Subcutaneous abdominal adipose tissue (tissue), 5 donors: ENCODE measurements at regions not wholly inside any gene's neighbourhood (a gene's known extent, or its start where the extent isn't known, plus 50 kb on each side); places are given as distances from the start of the nearest gene placed in this dataset.
"Not testable (repeated sequence)": the region's sequence is repeated elsewhere in the genome, so short reads cannot be mapped to it uniquely, and the experiment has no call there.

Source experiments
- H3K27ac ChIP-seq: one replicate; pipeline ENCODE4 v1.7.0; 2013; ENCODE audit warnings: low read depth, mild to moderate bottlenecking, inconsistent platforms, low read length, moderate library complexity
- H3K27me3 ChIP-seq, 5 donors: one replicate each; pipeline ENCODE4 v1.7.0; 2013; ENCODE audit warnings: low read length in 5 of 5, inconsistent platforms in 1 of 5; ENCODE audit not compliant: control insufficient read depth in 5 of 5, insufficient read depth in 4 of 5
- H3K36me3 ChIP-seq, 5 donors: one replicate each; pipeline ENCODE4 v1.7.0; 2013; ENCODE audit warnings: low read length in 5 of 5; ENCODE audit not compliant: control insufficient read depth in 5 of 5, insufficient read depth in 5 of 5
- H3K4me1 ChIP-seq, 5 donors: one replicate each; pipeline ENCODE4 v1.7.0; 2013; ENCODE audit warnings: low read length in 5 of 5, mild to moderate bottlenecking in 3 of 5, moderate library complexity in 1 of 5; ENCODE audit not compliant: control insufficient read depth in 5 of 5, insufficient read depth in 5 of 5
- H3K4me3 ChIP-seq, 5 donors: one replicate each; pipeline ENCODE4 v1.7.0; 2013; ENCODE audit warnings: low read length in 5 of 5, low read depth in 1 of 5
- H3K9ac ChIP-seq, 5 donors: one replicate each; pipeline ENCODE4 v1.7.0; 2013; ENCODE audit warnings: low read length in 5 of 5, mild to moderate bottlenecking in 4 of 5, moderate library complexity in 3 of 5
- H3K9me3 ChIP-seq, 5 donors: one replicate each; pipeline ENCODE4 v1.7.0; 2013; ENCODE audit warnings: low read length in 5 of 5; ENCODE audit not compliant: control insufficient read depth in 5 of 5
- donor health status: healthy.
- donor health status: healthy.
- donor health status: healthy.
- donor health status: healthy.
- donor health status: healthy.

GRCh38 chr16:60241671-60242070 is 1507.6 kb upstream of the GOT2 start:
- Histone ChIP-seq H3K36me3 (no peaks in the 10 kb centered on the region), H3K4me1 (no peaks in the 10 kb centered on the region), H3K4me3 (no peak overlapping the region), H3K9me3 (no peaks in the 10 kb centered on the region), H3K27me3 (no peaks in the 10 kb centered on the region), H3K9ac (no peak overlapping the region), H3K27ac (no peak overlapping the region)

- no peak overlapping the region for H3K4me3 ChIP-seq
- peaks cover 0 to 6% (median 0%) of the 10 kb centered on the region in 5 donors for H3K9me3 ChIP-seq
- no peaks in the 10 kb centered on the region for H3K4me1 ChIP-seq
- no peaks in the 10 kb centered on the region for H3K27me3 ChIP-seq
- no peaks in the 10 kb centered on the region for H3K36me3 ChIP-seq
- no peak overlapping the region for H3K9ac ChIP-seq
- H3K27ac ChIP-seq: no peak overlapping the region
Measured at GRCh38 chr16:60230666-60231065, 1496.5 kb upstream of the GOT2 start.

- Histone ChIP-seq H3K27ac (no peak overlapping the region), H3K4me1 (no peaks in the 10 kb centered on the region), H3K36me3 (no peaks in the 10 kb centered on the region), H3K4me3 (no peak overlapping the region), H3K27me3 (no peaks in the 10 kb centered on the region), H3K9me3 (peaks cover 0 to 2% (median under 1%) of the 10 kb centered on the region in 5 donors), H3K9ac (no peak overlapping the region)
Measured at GRCh38 chr16:60225541-60225940, 1491.4 kb upstream of the GOT2 start.

GRCh38 chr16:60217787-60218186 is 1483.7 kb upstream of the GOT2 start:
- Histone ChIP-seq H3K4me1 (no peaks in the 10 kb centered on the region), H3K9me3 (peaks cover 0 to 6% (median 5%) of the 10 kb centered on the region in 5 donors), H3K36me3 (no peaks in the 10 kb centered on the region), H3K9ac (no peak overlapping the region), H3K4me3 (no peak overlapping the region), H3K27me3 (no peaks in the 10 kb centered on the region), H3K27ac (no peak overlapping the region)

- H3K4me3 ChIP-seq: no peak overlapping the region
- no peaks in the 10 kb centered on the region for H3K9me3 ChIP-seq
- H3K36me3 ChIP-seq: no peaks in the 10 kb centered on the region
Measured at GRCh38 chr16:60214311-60214710, 1480.2 kb upstream of the GOT2 start.

GRCh38 chr16:60206516-60206915 is 1472.4 kb upstream of the GOT2 start:
- Histone ChIP-seq H3K9ac (no peak overlapping the region), H3K27me3 (no peaks in the 10 kb centered on the region), H3K27ac (no peak overlapping the region), H3K4me1 (no peaks in the 10 kb centered on the region), H3K4me3 (no peak overlapping the region), H3K36me3 (no peaks in the 10 kb centered on the region), H3K9me3 (no peaks in the 10 kb centered on the region)

More at GRCh38 chr16:60214311-60214710, 1480.2 kb upstream of the GOT2 start:
- Histone ChIP-seq H3K27me3 (no peaks in the 10 kb centered on the region), H3K9ac (no peak overlapping the region), H3K27ac (no peak overlapping the region), H3K4me1 (no peaks in the 10 kb centered on the region)

- no peak overlapping the region for H3K9ac ChIP-seq
- no peaks in the 10 kb centered on the region for H3K9me3 ChIP-seq
- H3K4me1 ChIP-seq: no peaks in the 10 kb centered on the region
- H3K27me3 ChIP-seq: no peaks in the 10 kb centered on the region
- H3K36me3 ChIP-seq: no peaks in the 10 kb centered on the region
- H3K4me3 ChIP-seq: no peak overlapping the region
- no peak overlapping the region for H3K27ac ChIP-seq
Measured at GRCh38 chr16:60204181-60204580, 1470.1 kb upstream of the GOT2 start.

GRCh38 chr16:60203525-60204124 is 1469.5 kb upstream of the GOT2 start:
- H3K9me3 ChIP-seq: no peaks in the 10 kb centered on the region
- no peaks in the 10 kb centered on the region for H3K36me3 ChIP-seq
- H3K4me1 ChIP-seq: no peaks in the 10 kb centered on the region
- H3K27me3 ChIP-seq: no peaks in the 10 kb centered on the region
- no peak overlapping the region for H3K27ac ChIP-seq
- no peak overlapping the region for H3K4me3 ChIP-seq
- H3K9ac ChIP-seq: no peak overlapping the region

- H3K9ac ChIP-seq, H3K36me3 ChIP-seq, H3K27me3 ChIP-seq, H3K27ac ChIP-seq, H3K4me3 ChIP-seq, H3K4me1 ChIP-seq, H3K9me3 ChIP-seq: not testable (repeated sequence)
Measured at GRCh38 chr16:60200729-60201128, 1466.6 kb upstream of the GOT2 start.

GRCh38 chr16:60200161-60200560 is 1466.0 kb upstream of the GOT2 start:
- H3K4me1 ChIP-seq: no peaks in the 10 kb centered on the region
- no peaks in the 10 kb centered on the region for H3K27me3 ChIP-seq
- no peak overlapping the region for H3K9ac ChIP-seq
- no peak overlapping the region for H3K4me3 ChIP-seq
- no peaks in the 10 kb centered on the region for H3K9me3 ChIP-seq
- H3K36me3 ChIP-seq: no peaks in the 10 kb centered on the region
- H3K27ac ChIP-seq: no peak overlapping the region

- Histone ChIP-seq H3K4me1 (no peaks in the 10 kb centered on the region), H3K9me3 (no peaks in the 10 kb centered on the region), H3K4me3 (no peak overlapping the region)
Measured at GRCh38 chr16:60199150-60199549, 1465.0 kb upstream of the GOT2 start.

More at GRCh38 chr16:60199150-60199549, 1465.0 kb upstream of the GOT2 start:
- Histone ChIP-seq H3K9ac (no peak overlapping the region), H3K36me3 (no peaks in the 10 kb centered on the region), H3K27me3 (no peaks in the 10 kb centered on the region), H3K27ac (no peak overlapping the region)
